Neural cell (in vitro differentiated cells): ENCODE measurements at regions not wholly inside any gene's neighbourhood (a gene's known extent, or its start where the extent isn't known, plus 50 kb on each side); places are given as distances from the start of the nearest gene placed in this dataset.
"Not testable (repeated sequence)": the region's sequence is repeated elsewhere in the genome, so short reads cannot be mapped to it uniquely, and the experiment has no call there.

ENCODE experiments used
- EP300 ChIP-seq: fragments of 450-650 bp; conservative IDR thresholded peaks from 2 replicates; pipeline ENCODE4 v1.6.1; 2014; ENCODE audit warnings: antibody characterized with exemption, mild to moderate bottlenecking, moderate library complexity; ENCODE audit not compliant: poor library complexity, severe bottlenecking
- EZH2 ChIP-seq: fragments of 200-600, 300-800 bp; shearing (Covaris generic), sonication (generic); IDR thresholded peaks from 2 replicates; pipeline ENCODE4 v1.6.1; 2014; ENCODE audit warnings: antibody characterized with exemption, low read length, borderline replicate concordance, mild to moderate bottlenecking; ENCODE audit not compliant: insufficient read depth, poor library complexity, severe bottlenecking
- MXI1 ChIP-seq: fragments of 450-650 bp; conservative IDR thresholded peaks from 2 replicates; pipeline ENCODE4 v1.6.1; 2014; ENCODE audit warnings: antibody characterized with exemption, mild to moderate bottlenecking; ENCODE audit not compliant: poor library complexity, severe bottlenecking
- POLR2AphosphoS5 ChIP-seq: IDR thresholded peaks from 2 replicates; pipeline ENCODE4 v1.6.1; 2012
- TF ChIP-seq, protein P1 (sequence below): fragments of 450-650 bp; IDR thresholded peaks from 2 replicates; pipeline ENCODE4 v1.5.1; 2014; ENCODE audit warnings: antibody characterized with exemption, mild to moderate bottlenecking, moderate library complexity; ENCODE audit not compliant: poor library complexity, severe bottlenecking

DNA sequence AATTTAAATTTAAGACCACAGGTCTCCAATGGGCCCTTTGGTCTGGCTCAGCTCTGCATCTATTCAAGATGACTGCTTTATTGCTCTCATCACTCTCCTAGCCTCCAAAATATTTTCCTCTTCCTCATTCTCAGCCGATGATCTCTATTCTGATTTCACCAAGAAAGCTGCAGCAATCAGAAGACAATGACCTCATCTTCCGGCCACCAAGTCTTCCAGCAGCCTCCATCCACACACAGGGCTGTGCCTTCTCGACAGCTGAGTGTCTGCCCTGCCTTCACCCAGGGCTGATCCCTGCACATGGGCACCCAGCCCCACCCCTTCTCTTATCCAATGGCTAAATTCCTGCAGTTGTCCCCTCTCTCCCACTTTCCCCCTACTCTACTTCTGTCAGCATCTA lies 167.1 kb upstream of the NBPF12 start:
- TF ChIP-seq, protein P1, sequence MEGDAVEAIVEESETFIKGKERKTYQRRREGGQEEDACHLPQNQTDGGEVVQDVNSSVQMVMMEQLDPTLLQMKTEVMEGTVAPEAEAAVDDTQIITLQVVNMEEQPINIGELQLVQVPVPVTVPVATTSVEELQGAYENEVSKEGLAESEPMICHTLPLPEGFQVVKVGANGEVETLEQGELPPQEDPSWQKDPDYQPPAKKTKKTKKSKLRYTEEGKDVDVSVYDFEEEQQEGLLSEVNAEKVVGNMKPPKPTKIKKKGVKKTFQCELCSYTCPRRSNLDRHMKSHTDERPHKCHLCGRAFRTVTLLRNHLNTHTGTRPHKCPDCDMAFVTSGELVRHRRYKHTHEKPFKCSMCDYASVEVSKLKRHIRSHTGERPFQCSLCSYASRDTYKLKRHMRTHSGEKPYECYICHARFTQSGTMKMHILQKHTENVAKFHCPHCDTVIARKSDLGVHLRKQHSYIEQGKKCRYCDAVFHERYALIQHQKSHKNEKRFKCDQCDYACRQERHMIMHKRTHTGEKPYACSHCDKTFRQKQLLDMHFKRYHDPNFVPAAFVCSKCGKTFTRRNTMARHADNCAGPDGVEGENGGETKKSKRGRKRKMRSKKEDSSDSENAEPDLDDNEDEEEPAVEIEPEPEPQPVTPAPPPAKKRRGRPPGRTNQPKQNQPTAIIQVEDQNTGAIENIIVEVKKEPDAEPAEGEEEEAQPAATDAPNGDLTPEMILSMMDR: not testable (repeated sequence)
- not testable (repeated sequence) for TF ChIP-seq EZH2, POLR2AphosphoS5, EP300, MXI1
